ENCODE measurements at regions not wholly inside any gene's neighbourhood (a gene's known extent, or its start where the extent isn't known, plus 50 kb on each side); places are given as distances from the start of the nearest gene placed in this dataset.
"Not testable (repeated sequence)": the region's sequence is repeated elsewhere in the genome, so short reads cannot be mapped to it uniquely, and the experiment has no call there.

GRCh38 chr16:8458481-8459046, 131.7 kb downstream of the TMEM114 start:
- ChIA-PET POLR2A (no interaction called here), CTCF (interaction anchor here (0.8 kb wide), 1 partner anchor 1256 kb away, joined by 3 read pairs; no protein-coding TSS in a partner anchor)

- POLR2A ChIA-PET: no interaction called here
- CTCF ChIA-PET: interaction anchor here (0.6 kb wide), 1 partner anchor 30 kb away, joined by 3 read pairs; no protein-coding TSS in a partner anchor
Observed at GRCh38 chr16:8453359-8453758, 137.0 kb downstream of the TMEM114 start.

GRCh38 chr16:8452941-8453340, 137.4 kb downstream of the TMEM114 start:
- POLR2A ChIA-PET: no interaction called here
- CTCF ChIA-PET: interaction anchor here (0.6 kb wide), 1 partner anchor 29 kb away, joined by 3 read pairs; no protein-coding TSS in a partner anchor

DNA sequence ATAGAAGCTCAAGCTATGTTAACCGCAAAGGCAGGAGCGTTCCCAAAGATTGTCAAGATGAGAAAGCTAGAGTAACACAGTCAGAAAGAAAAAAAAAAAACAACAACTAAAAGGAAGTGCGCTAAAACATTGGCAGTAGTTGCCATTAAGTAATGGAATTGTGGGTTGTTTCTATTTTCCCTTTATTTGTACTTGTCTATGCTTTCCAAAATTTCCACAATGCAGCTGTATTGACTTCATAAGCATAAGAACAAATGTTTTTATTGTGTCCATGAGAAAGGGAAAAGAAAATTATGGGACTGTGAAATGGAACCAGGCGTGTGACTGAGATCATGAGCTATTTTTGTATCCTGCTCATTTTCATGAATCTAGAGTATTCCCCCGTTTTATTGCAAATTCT, 153.4 kb downstream of the TMEM114 start:
- ChIA-PET CTCF (interaction anchor here (0.6 kb wide), 1 partner anchor 1231 kb away, joined by 3 read pairs; no protein-coding TSS in a partner anchor), POLR2A (no interaction called here)

- CTCF ChIA-PET: no interaction called here
- POLR2A ChIA-PET: no interaction called here
Observed at GRCh38 chr16:8431783-8432182, 158.5 kb downstream of the TMEM114 start.

DNA sequence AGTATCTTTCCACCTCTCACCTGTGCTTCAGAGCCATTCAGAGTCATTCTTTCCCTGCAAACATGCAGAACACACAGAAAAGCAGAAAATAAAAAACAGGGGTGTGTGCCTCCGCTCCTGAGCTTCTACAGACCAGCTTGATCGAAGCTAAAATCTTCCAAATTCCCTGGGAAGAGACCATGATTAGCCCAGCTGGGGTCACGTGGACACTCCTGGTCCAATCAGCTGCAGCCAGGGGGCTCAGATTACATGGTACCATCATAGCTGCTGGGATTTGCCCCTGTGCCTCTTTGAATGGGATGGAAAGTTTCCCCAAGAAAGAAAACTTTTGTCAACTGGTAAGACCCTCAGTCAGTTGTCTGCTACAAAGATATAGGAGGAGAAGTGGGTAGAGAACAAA, 159.9 kb downstream of the TMEM114 start:
- ChIA-PET CTCF (no interaction called here), POLR2A (no interaction called here)

DNA sequence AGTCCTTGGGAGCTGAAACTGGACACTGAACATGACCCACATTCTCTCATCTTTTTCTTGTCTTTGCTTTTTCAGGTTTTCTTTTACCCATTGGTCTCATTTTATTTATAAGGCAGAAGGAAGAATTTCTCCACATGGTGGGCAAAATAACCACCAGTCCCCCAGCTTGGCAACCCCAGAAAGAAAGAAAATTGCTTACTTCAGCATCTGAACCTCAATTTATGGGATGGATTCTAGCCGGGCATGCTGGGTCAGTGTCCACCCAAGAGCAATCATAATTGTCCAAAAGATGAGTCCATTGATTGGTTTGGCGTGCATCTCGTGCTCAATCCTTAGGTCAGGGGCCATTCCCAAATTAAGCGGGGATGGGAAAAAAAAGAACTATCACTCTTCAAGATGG, 163.7 kb downstream of the TMEM114 start:
- CTCF ChIA-PET: no interaction called here

GRCh38 chr16:8417145-8417544, 173.2 kb downstream of the TMEM114 start:
- ChIA-PET CTCF (no interaction called here), POLR2A (no interaction called here)

More for the DNA sequence above, 163.7 kb downstream of the TMEM114 start:
- POLR2A ChIA-PET: no interaction called here

DNA sequence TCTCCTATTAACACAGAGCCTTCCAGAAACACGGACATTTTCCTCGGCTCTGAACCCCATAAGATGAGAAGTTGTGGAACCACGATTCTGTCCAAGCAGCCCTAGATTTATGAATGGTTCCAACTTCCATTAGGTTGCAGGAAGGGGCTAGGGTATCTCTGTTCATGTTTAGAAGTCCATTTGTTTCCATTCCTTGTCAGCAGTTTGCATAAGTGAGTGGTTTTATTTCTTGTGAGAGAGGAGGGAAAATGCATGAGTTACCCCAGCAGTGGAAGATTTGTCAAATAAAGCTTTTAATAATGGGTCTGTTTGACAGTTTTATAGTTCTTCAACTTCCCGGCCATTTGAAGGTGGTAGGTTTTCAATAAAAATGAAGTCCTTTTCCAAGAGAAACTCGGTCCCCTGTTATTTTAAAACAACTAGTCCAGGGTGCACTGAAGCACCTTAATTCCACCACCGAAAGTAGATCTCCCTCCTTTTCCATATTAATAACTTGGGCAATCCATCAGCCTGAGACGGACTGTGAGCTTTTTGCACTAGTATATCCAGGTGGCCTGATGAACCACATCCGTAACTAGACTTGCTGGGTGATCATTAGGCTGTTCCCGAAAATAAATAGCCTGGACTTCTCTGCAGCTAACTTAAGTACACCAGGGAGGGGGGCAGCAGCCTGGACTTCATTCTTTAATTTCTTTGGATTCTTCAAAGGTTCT, 181.3 kb downstream of the TMEM114 start:
- CTCF ChIA-PET: no interaction called here
- POLR2A ChIA-PET: no interaction called here

DNA sequence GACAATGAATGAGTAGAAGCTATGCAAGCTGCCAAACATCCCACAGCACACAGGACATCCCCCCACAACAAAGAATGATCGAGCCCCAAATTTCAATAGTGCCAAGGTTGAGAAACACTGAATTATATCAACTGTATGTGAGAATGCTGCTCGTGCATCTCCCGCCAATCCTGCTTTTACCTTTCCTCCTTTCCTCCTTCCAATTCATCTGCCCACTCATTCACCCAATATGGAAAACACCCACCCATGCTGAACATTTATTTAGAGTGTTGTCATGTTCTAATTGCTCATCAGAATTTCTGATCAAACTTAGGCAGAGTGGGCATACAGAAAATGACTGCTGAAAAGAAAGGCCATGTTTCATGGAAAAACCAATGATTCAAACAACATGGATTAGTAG, 183.0 kb downstream of the TMEM114 start:
- CTCF ChIA-PET: no interaction called here
- POLR2A ChIA-PET: no interaction called here

GRCh38 chr16:8403978-8404749, 186.1 kb downstream of the TMEM114 start:
- ChIA-PET POLR2A (no interaction called here), CTCF (no interaction called here)

- ChIA-PET CTCF (no interaction called here), POLR2A (no interaction called here)
Observed at GRCh38 chr16:8402981-8403843, 187.1 kb downstream of the TMEM114 start.

- CTCF ChIA-PET, POLR2A ChIA-PET: not testable (repeated sequence)
Observed at GRCh38 chr16:8400683-8401082, 189.6 kb downstream of the TMEM114 start.

GRCh38 chr16:8398548-8398947, 191.8 kb downstream of the TMEM114 start:
- CTCF ChIA-PET: no interaction called here
- POLR2A ChIA-PET: no interaction called here

GRCh38 chr16:8397223-8397622, 193.1 kb downstream of the TMEM114 start:
- CTCF ChIA-PET: no interaction called here
- POLR2A ChIA-PET: no interaction called here

- POLR2A ChIA-PET: no interaction called here
- CTCF ChIA-PET: no interaction called here
Observed at GRCh38 chr16:8396463-8396862, 193.8 kb downstream of the TMEM114 start.

GRCh38 chr16:8391257-8391656, 199.1 kb downstream of the TMEM114 start:
- ChIA-PET CTCF (no interaction called here), POLR2A (no interaction called here)

DNA sequence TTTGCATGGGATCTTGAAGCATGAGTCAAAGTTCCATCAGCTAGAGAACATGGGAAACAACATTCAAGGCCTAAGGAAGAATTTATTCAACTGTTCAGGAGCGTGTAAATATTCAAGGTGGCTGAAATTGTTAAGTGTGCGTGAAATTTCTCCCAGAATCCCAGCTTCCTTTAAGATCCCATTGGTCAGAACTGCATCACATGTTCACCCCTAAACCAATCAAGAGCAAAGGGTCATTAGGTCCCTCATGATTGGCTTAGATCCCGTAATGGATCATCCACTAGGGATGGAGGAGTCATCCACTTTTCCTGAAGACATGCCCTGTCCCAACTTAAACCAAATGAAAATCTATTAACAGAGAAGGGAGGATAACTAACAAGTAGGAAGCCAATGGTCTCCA, 201.6 kb downstream of the TMEM114 start:
- ChIA-PET CTCF (no interaction called here), POLR2A (no interaction called here)

DNA sequence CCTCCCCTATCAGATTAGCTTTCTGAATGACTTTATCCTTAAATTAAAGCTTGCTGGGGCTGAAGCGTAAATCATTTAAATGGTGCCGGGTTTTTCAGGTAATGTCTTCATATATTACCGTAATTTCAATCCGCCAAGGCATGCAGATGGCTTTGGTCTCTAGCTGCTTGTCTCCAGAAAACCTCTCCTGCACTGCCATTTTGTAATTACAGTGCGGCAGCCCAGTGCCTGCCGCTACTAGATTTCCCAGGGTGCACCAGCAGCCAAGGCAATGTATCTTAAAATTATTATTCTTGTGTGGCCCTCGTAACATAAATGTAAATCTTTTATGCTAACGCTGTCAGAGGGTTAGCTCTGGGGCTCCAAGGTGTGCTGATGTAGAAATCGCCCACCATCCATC, 208.5 kb downstream of the TMEM114 start:
- POLR2A ChIA-PET: no interaction called here
- CTCF ChIA-PET: no interaction called here

GRCh38 chr16:8380311-8380710, 210.0 kb downstream of the TMEM114 start:
- POLR2A ChIA-PET: no interaction called here
- CTCF ChIA-PET: no interaction called here
